ENCODE measurements at regions not wholly inside any gene's neighbourhood (a gene's known extent, or its start where the extent isn't known, plus 50 kb on each side); places are given as distances from the start of the nearest gene placed in this dataset.

DNA sequence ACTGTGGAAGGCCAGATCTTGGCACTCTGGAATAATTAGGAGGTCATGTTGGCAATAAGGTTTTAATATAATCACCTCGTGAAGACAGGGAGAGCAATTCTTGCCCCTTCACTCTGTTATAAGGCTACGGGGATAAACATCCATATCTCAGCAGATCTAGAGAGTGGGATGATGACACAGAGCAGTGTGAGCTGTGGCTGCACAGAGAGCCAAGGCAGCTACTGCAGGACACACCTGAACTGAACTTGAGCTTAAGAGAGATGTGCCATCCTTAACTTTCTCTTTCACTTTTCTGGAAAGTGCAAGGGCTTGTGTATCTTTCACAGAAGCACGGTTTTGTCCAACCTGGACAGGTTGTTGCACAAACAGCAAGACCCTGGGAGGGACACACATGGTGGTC, 174.7 kb downstream of the GATA3 start:
- Histone ChIP-seq H3K36me3 (no peaks in the 10 kb centered on the region), H3K4me1 (ENCODE audit: insufficient read depth) (no peaks in the 10 kb centered on the region), H3K27me3 (no peaks in the 10 kb centered on the region), H3K4me3 (no peak overlapping the region), H3K27ac (no peak overlapping the region), H3K9me3 (no peaks in the 10 kb centered on the region)
- TF ChIP-seq EP300 (IDR thresholded peaks at IDR 0.05): no peak
- TF ChIP-seq CTCF (IDR thresholded peaks at IDR 0.05): no peak
- no peak for TF ChIP-seq POLR2A (IDR thresholded peaks at IDR 0.05)
- intact Hi-C loops (cut with DNase I): no loop called here
- no peak for DNase-seq
- WGBS, 3 donors: 70 to 77% (median 75%) methylated on average over 3 of the region's 3 CpGs

- Histone ChIP-seq H3K9me3 (no peaks in the 10 kb centered on the region), H3K27ac (no peak overlapping the region), H3K36me3 (no peaks in the 10 kb centered on the region), H3K4me1 (ENCODE audit: insufficient read depth) (no peaks in the 10 kb centered on the region), H3K4me3 (no peak overlapping the region), H3K27me3 (no peaks in the 10 kb centered on the region)
- WGBS, 3 donors: 91 to 96% (median 95%) methylated on average over 1 of the region's 1 CpG
- DNase-seq: no peak
- intact Hi-C loops (cut with DNase I): no loop called here
- TF ChIP-seq CTCF (IDR thresholded peaks at IDR 0.05): no peak
- TF ChIP-seq EP300 (IDR thresholded peaks at IDR 0.05): no peak
- TF ChIP-seq POLR2A (IDR thresholded peaks at IDR 0.05): no peak
These were observed 176.4 kb downstream of the GATA3 start for GRCh38 chr10:8230902-8231301.

DNA sequence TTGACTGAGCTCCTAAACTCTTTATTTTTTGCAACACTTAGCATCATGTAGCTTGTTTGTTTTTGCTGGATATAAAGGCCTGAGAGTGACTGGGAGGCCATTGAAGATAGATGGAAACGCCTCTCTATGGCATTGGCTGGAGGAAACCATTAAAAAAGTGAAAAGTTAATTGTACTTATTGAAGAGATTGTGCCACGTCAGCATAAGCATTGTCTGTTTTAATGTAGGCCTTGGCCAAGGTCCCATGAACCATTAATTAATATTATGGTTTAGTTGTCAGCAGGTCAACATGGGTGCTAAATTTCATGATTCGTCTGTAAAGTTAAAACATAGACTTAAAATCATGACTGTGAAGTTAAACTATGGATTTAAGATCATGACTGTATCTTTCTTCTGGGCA, 178.6 kb downstream of the GATA3 start:
- Histone ChIP-seq H3K27ac (no peak overlapping the region), H3K4me1 (ENCODE audit: insufficient read depth) (no peaks in the 10 kb centered on the region), H3K4me3 (no peak overlapping the region), H3K27me3 (no peaks in the 10 kb centered on the region), H3K36me3 (no peaks in the 10 kb centered on the region), H3K9me3 (no peaks in the 10 kb centered on the region)
- WGBS, 3 donors: 48 to 51% (median 49%) methylated on average over 3 of the region's 3 CpGs
- TF ChIP-seq CTCF (IDR thresholded peaks at IDR 0.05) (no peak), POLR2A (IDR thresholded peaks at IDR 0.05) (no peak), EP300 (IDR thresholded peaks at IDR 0.05) (no peak)
- no peak for DNase-seq
- intact Hi-C loops (cut with DNase I): no loop called here

- Histone ChIP-seq H3K9me3 (no peaks in the 10 kb centered on the region), H3K36me3 (no peaks in the 10 kb centered on the region), H3K27ac (no peak overlapping the region), H3K4me1 (ENCODE audit: insufficient read depth) (no peaks in the 10 kb centered on the region), H3K4me3 (no peak overlapping the region), H3K27me3 (no peaks in the 10 kb centered on the region)
- intact Hi-C loops (cut with DNase I): no loop called here
- DNase-seq: no peak
- TF ChIP-seq EP300 (IDR thresholded peaks at IDR 0.05) (no peak), CTCF (IDR thresholded peaks at IDR 0.05) (no peak), POLR2A (IDR thresholded peaks at IDR 0.05) (no peak)
- WGBS, 3 donors: 82 to 91% (median 85%) methylated on average over 7 of the region's 7 CpGs
These were observed 179.4 kb downstream of the GATA3 start for GRCh38 chr10:8233832-8234259.
